Coronary artery (tissue), 2 donors: ENCODE measurements at regions not wholly inside any gene's neighbourhood (a gene's known extent, or its start where the extent isn't known, plus 50 kb on each side); places are given as distances from the start of the nearest gene placed in this dataset.

Source experiments
- DNase-seq: peaks from one replicate; pipeline ENCODE4 v3.0.0-alpha.2; 2017; ENCODE audit warnings: low spot score
- H3K27ac ChIP-seq, 2 donors: fragments of 200-600 bp; sonication (generic); one replicate each; pipeline ENCODE4 v1.5.1; 2016 to 2019
- H3K4me3 ChIP-seq: fragments of 200-600 bp; sonication (generic); 2 replicates; pipeline ENCODE4 v1.5.1; 2016; ENCODE audit warnings: mild to moderate bottlenecking, moderate library complexity
- CTCF ChIP-seq: fragments of 200-600 bp; sonication (generic); IDR thresholded peaks from one replicate; pipeline ENCODE4 v1.5.1; 2019; ENCODE audit warnings: antibody characterized with exemption

- H3K27ac ChIP-seq, result no peak overlapping the region
- DNase-seq, result no peak
- no peak overlapping the region for H3K4me3 ChIP-seq
- TF ChIP-seq CTCF, result no peak
These were observed 64.2 kb downstream of the RBM43 start for GRCh38 chr2:151197184-151198108.

- H3K4me3 ChIP-seq, result no peak overlapping the region
- TF ChIP-seq CTCF, result no peak
- DNase-seq, result no peak
- no peak overlapping the region for H3K27ac ChIP-seq
These were observed 68.1 kb downstream of the RBM43 start for GRCh38 chr2:151193576-151193975.

DNA sequence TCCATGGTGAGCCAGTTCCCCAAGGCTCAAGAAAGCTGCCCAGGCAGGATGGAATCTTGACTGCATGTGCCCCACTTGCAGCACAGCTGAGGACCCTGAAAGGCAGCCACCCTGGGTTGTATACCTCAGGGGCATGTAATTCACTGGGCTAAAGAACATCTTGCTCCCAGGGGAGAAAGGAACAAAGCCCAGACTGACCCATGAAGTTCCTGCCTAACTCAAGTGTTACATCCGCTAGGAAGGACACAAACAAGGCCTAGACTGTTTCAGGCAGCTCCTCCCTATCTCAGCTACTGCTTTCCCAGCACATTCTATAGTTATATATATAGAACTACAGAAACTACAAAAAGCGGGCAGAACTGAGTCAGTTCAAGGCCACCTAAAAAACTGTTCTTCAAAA is 69.0 kb downstream of the RBM43 start:
- TF ChIP-seq CTCF, result no peak
- Histone ChIP-seq H3K27ac (no peak overlapping the region), H3K4me3 (no peak overlapping the region)
- DNase-seq, result no peak

DNA sequence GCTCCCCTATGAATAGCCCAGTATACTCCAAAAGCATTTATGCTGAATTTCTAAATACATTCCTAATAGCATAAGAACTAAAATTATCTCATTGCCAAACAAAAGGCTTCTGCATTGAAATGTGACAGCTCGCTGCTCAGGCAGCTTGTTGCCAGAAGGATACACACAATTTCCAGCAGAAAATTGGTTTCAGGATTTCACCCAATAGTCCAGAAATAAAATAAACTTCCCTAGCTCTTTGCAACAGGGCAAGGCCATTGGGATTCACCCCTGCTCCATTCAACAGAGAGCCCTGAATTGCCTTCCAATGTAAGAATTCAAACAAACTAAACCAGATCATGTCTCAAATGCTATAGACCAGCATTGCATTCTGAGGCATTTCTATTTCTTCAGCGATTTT is 70.7 kb downstream of the RBM43 start:
- no peak for TF ChIP-seq CTCF
- no peak overlapping the region for H3K4me3 ChIP-seq
- H3K27ac ChIP-seq, result no peak overlapping the region
- DNase-seq, result no peak

DNA sequence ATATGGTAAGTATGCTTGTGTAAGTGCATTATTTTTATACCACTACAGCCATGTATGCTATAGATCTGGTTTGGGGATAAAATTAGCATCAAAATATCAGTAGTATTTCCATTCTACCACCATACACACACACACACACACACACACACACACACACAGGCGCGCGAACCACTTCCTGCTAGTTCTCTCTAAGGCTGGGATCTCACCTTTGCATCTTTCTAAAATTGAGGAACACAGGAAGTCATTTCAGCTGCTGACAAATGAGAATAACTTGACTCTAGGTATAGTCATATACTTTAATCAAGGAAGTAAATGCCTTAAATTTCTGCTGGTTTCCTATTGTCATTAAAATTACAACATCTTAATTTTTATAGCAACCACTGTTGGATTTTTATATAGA is 72.5 kb downstream of the RBM43 start:
- no peak for TF ChIP-seq CTCF
- no peak for DNase-seq
- H3K27ac ChIP-seq, result no peak overlapping the region
- no peak overlapping the region for H3K4me3 ChIP-seq

DNA sequence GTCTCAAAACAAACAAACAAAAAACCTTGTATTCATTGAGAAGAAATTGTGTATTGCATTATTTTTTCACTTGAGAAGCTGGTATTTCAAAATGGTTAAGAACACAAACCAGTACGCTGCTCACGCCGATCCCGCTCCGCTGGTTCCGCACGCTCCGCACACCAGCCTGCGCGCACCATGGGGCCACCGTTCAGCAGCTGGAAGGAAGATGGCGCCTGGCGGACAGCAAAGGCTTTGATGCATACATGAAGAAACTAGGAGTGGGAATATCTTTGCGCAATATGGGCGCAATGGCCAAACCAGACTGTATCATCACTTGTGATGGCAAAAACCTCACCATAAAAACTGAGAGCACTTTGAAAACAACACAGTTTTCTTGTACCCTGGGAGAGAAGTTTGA is 75.7 kb downstream of the RBM43 start:
- no peak for DNase-seq

More for the DNA sequence above, 75.7 kb downstream of the RBM43 start:
- no peak for TF ChIP-seq CTCF
- no peak overlapping the region for H3K4me3 ChIP-seq
- no peak overlapping the region for H3K27ac ChIP-seq
